Neural crest cell (in vitro differentiated cells): ENCODE measurements at regions not wholly inside any gene's neighbourhood (a gene's known extent, or its start where the extent isn't known, plus 50 kb on each side); places are given as distances from the start of the nearest gene placed in this dataset.
A peak's percentile ranks its signal among the peaks of the same experiment; 100 is the strongest.

Source experiments
- DNase-seq: peaks from one replicate; pipeline ENCODE4 v3.0.0; 2021; ENCODE audit warnings: low read depth, mixed read lengths, low spot score
- H3K27ac Mint-ChIP-seq: one replicate; pipeline ENCODE4 v1.8.0; 2021; ENCODE audit warnings: mild to moderate bottlenecking, mixed read lengths; ENCODE audit not compliant: unreplicated experiment
- H3K27me3 Mint-ChIP-seq: 2 replicates; pipeline ENCODE4 v1.8.0; 2021; ENCODE audit warnings: low read depth, mild to moderate bottlenecking, mixed read lengths
- H3K36me3 Mint-ChIP-seq: 2 replicates; pipeline ENCODE4 v1.8.0; 2021; ENCODE audit warnings: low read depth, mild to moderate bottlenecking, mixed read lengths
- H3K4me1 Mint-ChIP-seq: 2 replicates; pipeline ENCODE4 v1.8.0; 2021; ENCODE audit warnings: mixed read lengths
- H3K4me3 Mint-ChIP-seq: one replicate; pipeline ENCODE4 v1.8.0; 2021; ENCODE audit warnings: mild to moderate bottlenecking, mixed read lengths
- H3K9me3 Mint-ChIP-seq: 2 replicates; pipeline ENCODE4 v1.8.0; 2021; ENCODE audit warnings: mixed read lengths
- CTCF ChIP-seq: fragments of 200-600 bp; sonication (generic); conservative IDR thresholded peaks from 2 replicates; pipeline ENCODE4 v1.5.0; 2021; ENCODE audit warnings: antibody characterized with exemption, mild to moderate bottlenecking

- H3K9me3 Mint-ChIP-seq, result no peaks in the 10 kb centered on the region
- H3K27me3 Mint-ChIP-seq, result no peaks in the 10 kb centered on the region
These were observed 60.2 kb upstream of the HIVEP1 start for GRCh38 chr6:11951868-11952267.

GRCh38 chr6:11950109-11950508 is 62.0 kb upstream of the HIVEP1 start:
- no peaks in the 10 kb centered on the region for H3K27me3 Mint-ChIP-seq
- peaks cover 6% of the 10 kb centered on the region for H3K4me1 Mint-ChIP-seq
- TF ChIP-seq CTCF, result no peak
- H3K4me3 Mint-ChIP-seq, result no peak overlapping the region
- H3K27ac Mint-ChIP-seq, result no peak overlapping the region
- DNase-seq, result no peak
- no peaks in the 10 kb centered on the region for H3K36me3 Mint-ChIP-seq
- no peaks in the 10 kb centered on the region for H3K9me3 Mint-ChIP-seq

More at GRCh38 chr6:11951868-11952267, 60.2 kb upstream of the HIVEP1 start:
- Mint-ChIP-seq H3K27ac (no peak overlapping the region), H3K4me3 (no peak overlapping the region), H3K4me1 (peaks cover 6% of the 10 kb centered on the region), H3K36me3 (no peaks in the 10 kb centered on the region)
- no peak for DNase-seq
- no peak for TF ChIP-seq CTCF

- no peak overlapping the region for H3K4me3 Mint-ChIP-seq
- no peak for DNase-seq
- no peaks in the 10 kb centered on the region for H3K4me1 Mint-ChIP-seq
- no peaks in the 10 kb centered on the region for H3K9me3 Mint-ChIP-seq
- no peak overlapping the region for H3K27ac Mint-ChIP-seq
- H3K36me3 Mint-ChIP-seq, result no peaks in the 10 kb centered on the region
- TF ChIP-seq CTCF, result no peak
- H3K27me3 Mint-ChIP-seq, result no peaks in the 10 kb centered on the region
These were observed 64.5 kb upstream of the HIVEP1 start for GRCh38 chr6:11947575-11947974.

- peak; percentile 41 for TF ChIP-seq CTCF
- Mint-ChIP-seq H3K4me1 (no peaks in the 10 kb centered on the region), H3K27me3 (no peaks in the 10 kb centered on the region), H3K4me3 (no peak overlapping the region), H3K9me3 (no peaks in the 10 kb centered on the region), H3K36me3 (no peaks in the 10 kb centered on the region), H3K27ac (no peak overlapping the region)
- DNase-seq, result no peak
These were observed 65.0 kb upstream of the HIVEP1 start for GRCh38 chr6:11947063-11947462.

GRCh38 chr6:11944111-11944510 is 68.0 kb upstream of the HIVEP1 start:
- TF ChIP-seq CTCF, result no peak
- Mint-ChIP-seq H3K4me3 (no peak overlapping the region), H3K27ac (no peak overlapping the region), H3K9me3 (no peaks in the 10 kb centered on the region), H3K27me3 (no peaks in the 10 kb centered on the region), H3K36me3 (no peaks in the 10 kb centered on the region), H3K4me1 (no peaks in the 10 kb centered on the region)
- no peak for DNase-seq

GRCh38 chr6:11943060-11943459 is 69.1 kb upstream of the HIVEP1 start:
- no peak overlapping the region for H3K4me3 Mint-ChIP-seq
- no peak for TF ChIP-seq CTCF
- H3K9me3 Mint-ChIP-seq, result no peaks in the 10 kb centered on the region
- no peaks in the 10 kb centered on the region for H3K36me3 Mint-ChIP-seq
- H3K27ac Mint-ChIP-seq, result no peak overlapping the region
- H3K27me3 Mint-ChIP-seq, result no peaks in the 10 kb centered on the region
- no peak for DNase-seq
- peaks cover 5% of the 10 kb centered on the region for H3K4me1 Mint-ChIP-seq
